Left ventricle myocardium inferior (tissue), 1 donor: ENCODE measurements at regions not wholly inside any gene's neighbourhood (a gene's known extent, or its start where the extent isn't known, plus 50 kb on each side); places are given as distances from the start of the nearest gene placed in this dataset.

Experiments
- DNase-seq: peaks from one replicate; pipeline ENCODE4 v3.0.0-alpha.2; 2020
- H3K27ac ChIP-seq: fragments of 200-600 bp; replicated peaks from 2 replicates; pipeline ENCODE4 v1.8.0; 2021
- H3K27me3 ChIP-seq: fragments of 200-600 bp; 2 replicates; pipeline ENCODE4 v1.8.0; 2021; ENCODE audit warnings: low read depth
- H3K36me3 ChIP-seq: fragments of 200-600 bp; 2 replicates; pipeline ENCODE4 v1.8.0; 2021
- H3K4me1 ChIP-seq: fragments of 200-600 bp; 2 replicates; pipeline ENCODE4 v1.8.0; 2021
- H3K4me3 ChIP-seq: fragments of 200-600 bp; 2 replicates; pipeline ENCODE4 v1.8.0; 2021; ENCODE audit warnings: mild to moderate bottlenecking, moderate library complexity
- H3K9me3 ChIP-seq: fragments of 200-600 bp; replicated peaks from 2 replicates; pipeline ENCODE4 v1.8.0; 2021
- CTCF ChIP-seq: fragments of 200-600 bp; IDR thresholded peaks from 2 replicates; pipeline ENCODE4 v1.8.0; 2021; ENCODE audit warnings: antibody characterized with exemption, mild to moderate bottlenecking, borderline replicate concordance
- intact Hi-C: fragments of 100-400 bp; cut with micrococcal nuclease; formaldehyde crosslinking; loops from one replicate; pipeline ENCODE4 v1.11.0; 2022
- donor health status: DM: no; HTN: yes; CAD: no; lungs with severe emphysema.

GRCh38 chr4:77220828-77221613 lies 64.0 kb downstream of the CCNG2 start:
- TF ChIP-seq CTCF, result no peak
- intact Hi-C loops, result no loop called here
- peak; percentile 48 for DNase-seq
- peaks cover 20% of the 10 kb centered on the region for H3K4me1 ChIP-seq
- no peaks in the 10 kb centered on the region for H3K27me3 ChIP-seq
- no peak overlapping the region for H3K4me3 ChIP-seq
- no peaks in the 10 kb centered on the region for H3K36me3 ChIP-seq
- H3K27ac ChIP-seq, result peak overlapping the region; percentile 35
- H3K9me3 ChIP-seq, result no peaks in the 10 kb centered on the region

- no peaks in the 10 kb centered on the region for H3K27me3 ChIP-seq
- intact Hi-C loops, result no loop called here
- no peak for DNase-seq
- H3K9me3 ChIP-seq, result peaks cover 22% of the 10 kb centered on the region
- no peak overlapping the region for H3K4me3 ChIP-seq
- TF ChIP-seq CTCF, result no peak
- no peak overlapping the region for H3K27ac ChIP-seq
- H3K36me3 ChIP-seq, result no peaks in the 10 kb centered on the region
- peaks cover 20% of the 10 kb centered on the region for H3K4me1 ChIP-seq
Measured at GRCh38 chr4:77225022-77225421, 68.0 kb downstream of the CCNG2 start.

GRCh38 chr4:77226939-77227705 lies 70.1 kb downstream of the CCNG2 start:
- intact Hi-C loops, result no loop called here
- H3K36me3 ChIP-seq, result no peaks in the 10 kb centered on the region

GRCh38 chr4:77229433-77229832 lies 72.4 kb downstream of the CCNG2 start:
- Histone ChIP-seq H3K36me3 (no peaks in the 10 kb centered on the region), H3K4me1 (peaks cover 15% of the 10 kb centered on the region), H3K4me3 (no peak overlapping the region), H3K9me3 (peaks cover 22% of the 10 kb centered on the region), H3K27ac (no peak overlapping the region), H3K27me3 (peaks cover 4% of the 10 kb centered on the region)
- intact Hi-C loops, result no loop called here
- TF ChIP-seq CTCF, result no peak
- DNase-seq, result no peak

More at GRCh38 chr4:77226939-77227705, 70.1 kb downstream of the CCNG2 start:
- Histone ChIP-seq H3K4me3 (no peak overlapping the region), H3K4me1 (peaks cover 15% of the 10 kb centered on the region), H3K27ac (no peak overlapping the region), H3K9me3 (peaks cover 22% of the 10 kb centered on the region), H3K27me3 (no peaks in the 10 kb centered on the region)
- DNase-seq, result no peak
- TF ChIP-seq CTCF, result no peak

- Histone ChIP-seq H3K36me3 (no peaks in the 10 kb centered on the region), H3K9me3 (peaks cover 11% of the 10 kb centered on the region), H3K27me3 (peaks cover 32% of the 10 kb centered on the region), H3K27ac (no peak overlapping the region), H3K4me1 (peaks cover 7% of the 10 kb centered on the region), H3K4me3 (no peak overlapping the region)
- TF ChIP-seq CTCF, result no peak
- no peak for DNase-seq
- intact Hi-C loops, result no loop called here
Measured at GRCh38 chr4:77232653-77233052, 75.6 kb downstream of the CCNG2 start.
